HCT116 (cell line): ENCODE measurements at regions not wholly inside any gene's neighbourhood (a gene's known extent, or its start where the extent isn't known, plus 50 kb on each side); places are given as distances from the start of the nearest gene placed in this dataset.
"Not testable (repeated sequence)": the region's sequence is repeated elsewhere in the genome, so short reads cannot be mapped to it uniquely, and the experiment has no call there.

Experiments used
- CEBPB ChIP-seq: IDR thresholded peaks from 2 replicates; pipeline ENCODE4 v1.6.1; 2012; ENCODE audit warnings: low read depth
- POLR2AphosphoS5 ChIP-seq: IDR thresholded peaks from 2 replicates; pipeline ENCODE4 v1.6.1; 2011; ENCODE audit warnings: mild to moderate bottlenecking, low read depth, low read length, moderate library complexity
- TCF7L2 ChIP-seq: IDR thresholded peaks from 2 replicates; pipeline ENCODE4 v1.7.0; 2011; ENCODE audit warnings: borderline replicate concordance, inconsistent platforms; ENCODE audit not compliant: insufficient read depth, insufficient read length; ENCODE audit errors: extremely low read depth
- TF ChIP-seq, protein P1 (sequence below), 3 experiments: fragments of 200-600 bp in 1 of 3; sonication (generic) in 1 of 3; IDR thresholded peaks in 2 of 3; conservative IDR thresholded peaks in 1 of 3; 2 replicates each; pipeline ENCODE4 v1.5.1; 2012 to 2017; ENCODE audit warnings: low read depth in 2 of 3, low read length in 2 of 3, antibody characterized with exemption in 1 of 3, borderline replicate concordance in 1 of 3, control low read depth in 1 of 3, mild to moderate bottlenecking in 1 of 3, mixed read lengths in 1 of 3, mixed run types in 1 of 3, moderate library complexity in 1 of 3; ENCODE audit not compliant: insufficient read depth in 1 of 3

- TF ChIP-seq, protein P1, sequence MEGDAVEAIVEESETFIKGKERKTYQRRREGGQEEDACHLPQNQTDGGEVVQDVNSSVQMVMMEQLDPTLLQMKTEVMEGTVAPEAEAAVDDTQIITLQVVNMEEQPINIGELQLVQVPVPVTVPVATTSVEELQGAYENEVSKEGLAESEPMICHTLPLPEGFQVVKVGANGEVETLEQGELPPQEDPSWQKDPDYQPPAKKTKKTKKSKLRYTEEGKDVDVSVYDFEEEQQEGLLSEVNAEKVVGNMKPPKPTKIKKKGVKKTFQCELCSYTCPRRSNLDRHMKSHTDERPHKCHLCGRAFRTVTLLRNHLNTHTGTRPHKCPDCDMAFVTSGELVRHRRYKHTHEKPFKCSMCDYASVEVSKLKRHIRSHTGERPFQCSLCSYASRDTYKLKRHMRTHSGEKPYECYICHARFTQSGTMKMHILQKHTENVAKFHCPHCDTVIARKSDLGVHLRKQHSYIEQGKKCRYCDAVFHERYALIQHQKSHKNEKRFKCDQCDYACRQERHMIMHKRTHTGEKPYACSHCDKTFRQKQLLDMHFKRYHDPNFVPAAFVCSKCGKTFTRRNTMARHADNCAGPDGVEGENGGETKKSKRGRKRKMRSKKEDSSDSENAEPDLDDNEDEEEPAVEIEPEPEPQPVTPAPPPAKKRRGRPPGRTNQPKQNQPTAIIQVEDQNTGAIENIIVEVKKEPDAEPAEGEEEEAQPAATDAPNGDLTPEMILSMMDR (IDR thresholded peaks at IDR 0.05 in 2 of 3, conservative IDR thresholded peaks at IDR 0.05 in 1 of 3; ENCODE audit: borderline replicate concordance in 1 of 3, insufficient read depth in 1 of 3, low read depth in 2 of 3, low read length in 2 of 3), result not testable (repeated sequence)
- not testable (repeated sequence) for TF ChIP-seq CEBPB, POLR2AphosphoS5, TCF7L2
Observed at GRCh38 chr10:46739919-46740318, 161.0 kb downstream of the SYT15 start.
